Body of pancreas (tissue), 4 donors: ENCODE measurements at regions not wholly inside any gene's neighbourhood (a gene's known extent, or its start where the extent isn't known, plus 50 kb on each side); places are given as distances from the start of the nearest gene placed in this dataset.

Experiments
- CTCF ChIP-seq, 7 experiments: fragments of 450-650 bp in 4 of 7; fragments of 200-600 bp in 3 of 7; sonication (generic) in 3 of 7; IDR thresholded peaks; one replicate each; pipeline ENCODE4 v1.5.1; 2016 to 2019; ENCODE audit warnings: antibody characterized with exemption in 7 of 7
- POLR2A ChIP-seq, 3 donors: fragments of 450-650 bp; IDR thresholded peaks; one replicate each; pipeline ENCODE4 v1.6.1; 2016; ENCODE audit warnings: antibody characterized with exemption in 3 of 3, mild to moderate bottlenecking in 2 of 3

GRCh38 chr7:63876707-63877322, 121.8 kb upstream of the ZNF722 start:
- TF ChIP-seq CTCF (IDR thresholded peaks at IDR 0.05) = no peak
- TF ChIP-seq POLR2A (IDR thresholded peaks at IDR 0.05) = no peak
